HepG2 (cell line): ENCODE measurements at regions not wholly inside any gene's neighbourhood (a gene's known extent, or its start where the extent isn't known, plus 50 kb on each side); places are given as distances from the start of the nearest gene placed in this dataset.
A peak's percentile ranks its signal among the peaks of the same experiment; 100 is the strongest.

ENCODE experiments used
- ATF7 ChIP-seq, 2 experiments: fragments of 450-650 bp in 1 of 2; sonication (generic) in 1 of 2; formaldehyde crosslinking in 1 of 2; IDR thresholded peaks; 2 replicates each; pipeline versions ENCODE4 v1.4.0 to v1.6.1; 2016 to 2020; ENCODE audit warnings: antibody characterized with exemption in 1 of 2, mild to moderate bottlenecking in 1 of 2, missing genetic modification reagents in 1 of 2
- CREB1 ChIP-seq, 2 experiments: fragments of 450-650 bp in 1 of 2; IDR thresholded peaks; 2 replicates each; pipeline ENCODE4 v1.6.1; 2016 to 2017; ENCODE audit warnings: control low read depth in 1 of 2, mild to moderate bottlenecking in 1 of 2, missing compliant biosample characterization in 1 of 2, missing genetic modification characterization in 1 of 2
- EED ChIP-seq: sonication (generic); formaldehyde crosslinking; IDR thresholded peaks from 2 replicates; pipeline ENCODE4 v1.5.0; 2020; ENCODE audit warnings: mild to moderate bottlenecking, missing genetic modification reagents
- JUN ChIP-seq: sonication (generic); formaldehyde crosslinking; IDR thresholded peaks from 2 replicates; pipeline ENCODE4 v1.4.0; 2020; ENCODE audit warnings: mild to moderate bottlenecking, missing genetic modification reagents
- KAT8 ChIP-seq: IDR thresholded peaks from 2 replicates; pipeline ENCODE4 v1.6.1; 2016; ENCODE audit warnings: missing genetic modification reagents, missing compliant biosample characterization
- KDM1A ChIP-seq: IDR thresholded peaks from 2 replicates; pipeline ENCODE4 v1.6.1; 2016; ENCODE audit warnings: missing compliant biosample characterization
- LCORL ChIP-seq, 2 experiments: fragments of 450-650 bp in 1 of 2; sonication (generic) in 1 of 2; formaldehyde crosslinking in 1 of 2; IDR thresholded peaks; 2 replicates each; pipeline versions ENCODE4 v1.5.0 to v1.6.1; 2017 to 2020; ENCODE audit warnings: antibody characterized with exemption in 1 of 2, missing genetic modification reagents in 1 of 2
- MATR3 ChIP-seq: sonication (generic); formaldehyde crosslinking; IDR thresholded peaks from 2 replicates; pipeline ENCODE4 v1.4.0; 2020; ENCODE audit warnings: missing genetic modification reagents
- MED1 ChIP-seq: sonication (generic); formaldehyde crosslinking; IDR thresholded peaks from 2 replicates; pipeline ENCODE4 v1.4.0; 2020; ENCODE audit warnings: missing genetic modification reagents
- MEIS2 ChIP-seq: sonication (generic); formaldehyde crosslinking; IDR thresholded peaks from 2 replicates; pipeline ENCODE4 v1.9.0; 2021; ENCODE audit warnings: mild to moderate bottlenecking, missing genetic modification reagents
- MIXL1 ChIP-seq: IDR thresholded peaks from 2 replicates; pipeline ENCODE4 v1.6.1; 2016
- NBN ChIP-seq: fragments of 450-650 bp; conservative IDR thresholded peaks from 2 replicates; pipeline ENCODE4 v1.6.1; 2017
- NR2F2 ChIP-seq: IDR thresholded peaks from 2 replicates; pipeline ENCODE4 v1.6.1; 2012; ENCODE audit warnings: low read depth, inconsistent platforms, borderline replicate concordance
- RBAK ChIP-seq: sonication (generic); formaldehyde crosslinking; IDR thresholded peaks from 2 replicates; pipeline ENCODE4 v1.5.1; 2020; ENCODE audit warnings: mild to moderate bottlenecking, missing genetic modification reagents
- RFX5 ChIP-seq: IDR thresholded peaks from 2 replicates; pipeline ENCODE4 v1.6.1; 2011; ENCODE audit warnings: low read depth, low read length, improper control_type of control experiment
- SKI ChIP-seq: fragments of 450-650 bp; IDR thresholded peaks from one replicate; pipeline ENCODE4 v1.6.1; 2018; ENCODE audit warnings: mild to moderate bottlenecking; ENCODE audit not compliant: partially characterized antibody
- SPEN ChIP-seq: sonication (generic); formaldehyde crosslinking; IDR thresholded peaks from 2 replicates; pipeline ENCODE4 v1.5.1; 2020; ENCODE audit warnings: low read depth, mild to moderate bottlenecking, missing genetic modification reagents
- SRSF1 ChIP-seq: fragments of 200-400 bp; formaldehyde crosslinking; optimal IDR thresholded peaks from 2 replicates; pipeline ENCODE3; 2017; ENCODE audit warnings: mild to moderate bottlenecking, low read depth, low read length, moderate library complexity
- YEATS4 ChIP-seq: sonication (generic); formaldehyde crosslinking; IDR thresholded peaks from 2 replicates; pipeline ENCODE4 v1.4.0; 2020; ENCODE audit warnings: missing genetic modification reagents, borderline replicate concordance
- ZKSCAN1 ChIP-seq: fragments of 150-350 bp; IDR thresholded peaks from 2 replicates; pipeline ENCODE4 v1.6.1; 2014; ENCODE audit warnings: low read length
- ZNF260 ChIP-seq: sonication (generic); formaldehyde crosslinking; IDR thresholded peaks from 2 replicates; pipeline ENCODE4 v1.4.0; 2020; ENCODE audit warnings: missing genetic modification reagents, low read depth, mild to moderate bottlenecking, borderline replicate concordance
- ZNF446 ChIP-seq: sonication (generic); formaldehyde crosslinking; IDR thresholded peaks from 2 replicates; pipeline ENCODE4 v1.5.0; 2020; ENCODE audit warnings: mild to moderate bottlenecking, missing genetic modification reagents
- ZNF720 ChIP-seq: sonication (generic); formaldehyde crosslinking; IDR thresholded peaks from 2 replicates; pipeline ENCODE4 v1.4.0; 2020; ENCODE audit warnings: missing genetic modification reagents
- ZNF790 ChIP-seq: sonication (generic); formaldehyde crosslinking; IDR thresholded peaks from 2 replicates; pipeline ENCODE4 v1.8.0; 2022; ENCODE audit warnings: missing genetic modification reagents, mild to moderate bottlenecking, borderline replicate concordance
- TF ChIP-seq, protein P1 (sequence below): sonication (generic); formaldehyde crosslinking; IDR thresholded peaks from 2 replicates; pipeline ENCODE4 v1.8.0; 2022; ENCODE audit warnings: missing genetic modification reagents, mild to moderate bottlenecking, inconsistent platforms, borderline replicate concordance
- TF ChIP-seq, protein P2 (sequence below): sonication (generic); formaldehyde crosslinking; IDR thresholded peaks from 2 replicates; pipeline ENCODE4 v1.4.0; 2020; ENCODE audit warnings: missing genetic modification reagents
- TF ChIP-seq, protein P3 (sequence below): sonication (generic); formaldehyde crosslinking; IDR thresholded peaks from 2 replicates; pipeline ENCODE4 v1.4.0; 2020; ENCODE audit warnings: missing genetic modification reagents, borderline replicate concordance

DNA sequence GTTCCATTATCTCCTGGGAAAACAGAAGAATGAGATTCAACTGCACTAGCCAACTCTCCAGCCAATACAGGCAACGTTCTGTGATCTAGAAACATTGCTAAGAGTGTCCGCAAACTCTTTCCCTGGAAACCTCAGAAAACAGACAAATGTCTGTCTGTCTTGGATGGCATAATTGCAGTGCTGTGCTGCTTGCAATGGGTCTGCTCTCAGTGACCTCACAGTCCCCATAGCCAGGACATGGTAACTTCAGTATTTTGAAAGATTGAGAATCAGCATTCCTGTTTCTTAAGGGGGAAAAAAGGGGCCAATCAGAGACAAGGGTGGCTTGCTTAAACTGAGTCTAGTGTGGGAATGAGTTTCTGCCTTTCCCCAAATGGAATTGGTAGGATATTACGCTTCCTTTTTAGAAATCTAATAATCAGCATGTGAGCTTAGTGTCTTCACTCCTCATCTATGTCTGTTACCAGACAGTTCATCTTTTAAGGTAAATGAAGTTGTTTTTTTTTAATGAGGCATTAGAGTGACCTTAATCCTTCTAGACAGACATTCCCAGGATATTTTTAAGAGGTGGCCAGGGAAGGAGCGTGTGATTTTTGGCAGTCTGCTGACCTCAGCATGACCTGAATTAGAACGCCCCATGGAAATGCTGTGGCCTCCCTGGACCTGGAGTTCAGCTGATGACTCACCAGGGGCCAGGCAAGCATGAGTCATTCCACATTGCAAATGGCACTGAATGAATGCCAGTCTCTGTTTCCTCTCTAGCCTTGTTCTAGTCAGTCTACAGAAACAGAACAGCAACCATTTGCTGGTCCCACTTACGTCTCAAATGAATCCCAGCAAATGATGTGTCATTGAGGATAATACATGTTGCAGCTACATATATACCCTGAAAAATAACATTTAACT lies 210.2 kb upstream of the ACTBL2 start (continued):
- TF ChIP-seq, protein P1, sequence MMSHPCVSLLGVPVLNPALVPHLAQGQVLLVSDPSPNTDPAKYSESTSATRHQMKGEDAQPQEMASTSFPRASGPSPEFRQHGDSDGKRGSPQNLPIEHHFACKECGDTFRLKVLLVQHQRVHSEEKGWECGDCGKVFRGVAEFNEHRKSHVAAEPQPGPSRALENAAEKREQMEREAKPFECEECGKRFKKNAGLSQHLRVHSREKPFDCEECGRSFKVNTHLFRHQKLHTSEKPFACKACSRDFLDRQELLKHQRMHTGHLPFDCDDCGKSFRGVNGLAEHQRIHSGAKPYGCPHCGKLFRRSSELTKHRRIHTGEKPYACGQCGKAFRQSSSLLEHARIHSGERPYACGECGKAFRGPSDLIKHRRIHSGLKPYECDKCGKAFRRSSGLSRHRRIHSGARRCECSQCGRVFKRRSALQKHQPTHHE = no peak
- TF ChIP-seq ZNF260 (CRISPR knock-in tag) (no peak), MEIS2 (CRISPR knock-in tag) (no peak), MATR3 (CRISPR knock-in tag) (no peak), ATF7 (IDR thresholded peaks at IDR 0.05) (0 out of 2 replicates have a peak, but pooled peaks have one; percentile 14), ATF7 (CRISPR knock-in tag; IDR thresholded peaks at IDR 0.05) (peak; percentile 41; the same call in 1 of the 2 replicates), SRSF1 (no peak), RBAK (no peak), YEATS4 (no peak), MIXL1 (CRISPR knock-in tag) (peak; percentile 45; the same call in 1 of the 2 replicates), KDM1A (CRISPR knock-in tag) (0 out of 2 replicates have a peak, but pooled peaks have one; percentile 53), ZNF720 (no peak), LCORL (IDR thresholded peaks at IDR 0.05) (no peak), LCORL (CRISPR knock-in tag; IDR thresholded peaks at IDR 0.05) (peak; percentile 88), SPEN (CRISPR knock-in tag) (no peak), CREB1 (IDR thresholded peaks at IDR 0.05) (peak; percentile 70), CREB1 (CRISPR knock-in tag; IDR thresholded peaks at IDR 0.05) (no peak; the same call in none of the 2 replicates), SKI (peak; percentile 60), JUN (peak; percentile 98), MED1 (CRISPR knock-in tag) (peak; percentile 79), ZKSCAN1 (peak; percentile 57; the same call in 1 of the 2 replicates), NBN (no peak), EED (no peak), NR2F2 (peak; percentile 68), ZNF446 (CRISPR knock-in tag) (no peak), RFX5 (peak; percentile 56; the same call in 1 of the 2 replicates), ZNF790 (CRISPR knock-in tag) (no peak), KAT8 (CRISPR knock-in tag) (peak; percentile 36; the same call in 1 of the 2 replicates)
- TF ChIP-seq, protein P2, sequence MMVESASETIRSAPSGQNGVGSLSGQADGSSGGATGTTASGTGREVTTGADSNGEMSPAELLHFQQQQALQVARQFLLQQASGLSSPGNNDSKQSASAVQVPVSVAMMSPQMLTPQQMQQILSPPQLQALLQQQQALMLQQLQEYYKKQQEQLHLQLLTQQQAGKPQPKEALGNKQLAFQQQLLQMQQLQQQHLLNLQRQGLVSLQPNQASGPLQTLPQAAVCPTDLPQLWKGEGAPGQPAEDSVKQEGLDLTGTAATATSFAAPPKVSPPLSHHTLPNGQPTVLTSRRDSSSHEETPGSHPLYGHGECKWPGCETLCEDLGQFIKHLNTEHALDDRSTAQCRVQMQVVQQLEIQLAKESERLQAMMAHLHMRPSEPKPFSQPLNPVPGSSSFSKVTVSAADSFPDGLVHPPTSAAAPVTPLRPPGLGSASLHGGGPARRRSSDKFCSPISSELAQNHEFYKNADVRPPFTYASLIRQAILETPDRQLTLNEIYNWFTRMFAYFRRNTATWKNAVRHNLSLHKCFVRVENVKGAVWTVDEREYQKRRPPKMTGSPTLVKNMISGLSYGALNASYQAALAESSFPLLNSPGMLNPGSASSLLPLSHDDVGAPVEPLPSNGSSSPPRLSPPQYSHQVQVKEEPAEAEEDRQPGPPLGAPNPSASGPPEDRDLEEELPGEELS = peak; percentile 56; the same call in 1 of the 2 replicates
- TF ChIP-seq, protein P3, sequence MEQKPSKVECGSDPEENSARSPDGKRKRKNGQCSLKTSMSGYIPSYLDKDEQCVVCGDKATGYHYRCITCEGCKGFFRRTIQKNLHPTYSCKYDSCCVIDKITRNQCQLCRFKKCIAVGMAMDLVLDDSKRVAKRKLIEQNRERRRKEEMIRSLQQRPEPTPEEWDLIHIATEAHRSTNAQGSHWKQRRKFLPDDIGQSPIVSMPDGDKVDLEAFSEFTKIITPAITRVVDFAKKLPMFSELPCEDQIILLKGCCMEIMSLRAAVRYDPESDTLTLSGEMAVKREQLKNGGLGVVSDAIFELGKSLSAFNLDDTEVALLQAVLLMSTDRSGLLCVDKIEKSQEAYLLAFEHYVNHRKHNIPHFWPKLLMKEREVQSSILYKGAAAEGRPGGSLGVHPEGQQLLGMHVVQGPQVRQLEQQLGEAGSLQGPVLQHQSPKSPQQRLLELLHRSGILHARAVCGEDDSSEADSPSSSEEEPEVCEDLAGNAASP = peak; percentile 71; the same call in 1 of the 2 replicates
